Gastrocnemius medialis (tissue), 4 donors: ENCODE measurements at regions not wholly inside any gene's neighbourhood (a gene's known extent, or its start where the extent isn't known, plus 50 kb on each side); places are given as distances from the start of the nearest gene placed in this dataset.
A peak's percentile ranks its signal among the peaks of the same experiment; 100 is the strongest.

Source experiments
- ATAC-seq, 2 donors: fragments of 150-250 bp; one replicate each; pipeline ENCODE4 v1.9.1; 2016
- DNase-seq, 2 donors: peaks; one replicate each; pipeline ENCODE4 v3.0.0-alpha.2; 2019
- H3K27ac ChIP-seq, 4 donors: fragments of 200-600 bp; sonication (generic); 1 replicate in 1 of 4; 2 replicates in 3 of 4; pipeline ENCODE4 v1.5.1; 2016 to 2018; ENCODE audit warnings: mild to moderate bottlenecking in 2 of 4, moderate library complexity in 1 of 4
- H3K27me3 ChIP-seq, 3 donors: fragments of 200-600 bp; sonication (generic) in 2 of 3; 1 replicate in 1 of 3; 2 replicates in 2 of 3; pipeline versions ENCODE4 v1.5.1 to v1.6.0; 2016 to 2019; ENCODE audit warnings: mild to moderate bottlenecking in 1 of 3, moderate library complexity in 1 of 3
- H3K36me3 ChIP-seq, 2 donors: fragments of 200-600 bp; sonication (generic) in 1 of 2; one replicate each; pipeline ENCODE4 v1.5.1; 2017 to 2018
- H3K4me1 ChIP-seq, 2 donors: fragments of 200-600 bp; sonication (generic) in 1 of 2; one replicate each; pipeline ENCODE4 v1.5.1; 2016 to 2017; ENCODE audit warnings: mild to moderate bottlenecking in 2 of 2
- H3K4me3 ChIP-seq, 4 donors: fragments of 200-600 bp; sonication (generic) in 3 of 4; 1 replicate in 1 of 4; 2 replicates in 3 of 4; pipeline ENCODE4 v1.5.1; 2016 to 2019; ENCODE audit warnings: mild to moderate bottlenecking in 2 of 4
- H3K9me3 ChIP-seq, 3 donors: fragments of 200-600 bp; sonication (generic) in 2 of 3; 1 replicate in 1 of 3; 2 replicates in 2 of 3; pipeline ENCODE4 v1.5.1; 2016 to 2019
- CTCF ChIP-seq, 5 experiments: fragments of 450-650 bp in 3 of 5; fragments of 200-600 bp in 2 of 5; sonication (generic) in 2 of 5; IDR thresholded peaks in 4 of 5; conservative IDR thresholded peaks in 1 of 5; 1 replicate in 4 of 5; 2 replicates in 1 of 5; pipeline ENCODE4 v1.5.1; 2016 to 2019; ENCODE audit warnings: antibody characterized with exemption in 5 of 5, mild to moderate bottlenecking in 3 of 5, moderate library complexity in 3 of 5
- POLR2A ChIP-seq, 2 donors: fragments of 450-650 bp; IDR thresholded peaks; one replicate each; pipeline ENCODE4 v1.6.1; 2017; ENCODE audit warnings: antibody characterized with exemption in 2 of 2, mild to moderate bottlenecking in 2 of 2, moderate library complexity in 2 of 2
- in situ Hi-C, 4 donors: fragments of 200-750 bp; cut with MboI; loops; one replicate each; pipeline versions ENCODE4 v1.15.0 to v1.8.0; 2017; ENCODE audit warnings: low sequenced_read_pairs in 4 of 4
- intact Hi-C: fragments of 100-400 bp; cut with DNase I; formaldehyde crosslinking; loops from one replicate; pipeline ENCODE4 v1.15.1; 2023; ENCODE audit warnings: low total_unique reads

GRCh38 chr2:10498525-10499274, 50.6 kb upstream of the ODC1 start:
- ATAC-seq, result no peak
- peaks cover 3 to 9% of the 10 kb centered on the region in 2 donors for H3K4me1 ChIP-seq
- no peaks in the 10 kb centered on the region for H3K36me3 ChIP-seq
- intact Hi-C loops (loop anchor here (2.0 kb wide), 1 partner anchor 50 kb away; the partner anchor contains the start of gene ODC1), in situ Hi-C loops (no loop called here)
- no peak for TF ChIP-seq CTCF (IDR thresholded peaks at IDR 0.05 in 4 of 5, conservative IDR thresholded peaks at IDR 0.05 in 1 of 5)
- TF ChIP-seq POLR2A (IDR thresholded peaks at IDR 0.05), result no peak
- H3K4me3 ChIP-seq, result no peak overlapping the region
- peak overlapping the region; percentile 31 to 75 (median 69) for H3K27ac ChIP-seq
- no peaks in the 10 kb centered on the region for H3K27me3 ChIP-seq
- no peak for DNase-seq
- no peaks in the 10 kb centered on the region for H3K9me3 ChIP-seq
